Right renal pelvis (tissue), 4 donors: ENCODE measurements at regions not wholly inside any gene's neighbourhood (a gene's known extent, or its start where the extent isn't known, plus 50 kb on each side); places are given as distances from the start of the nearest gene placed in this dataset.

Experiments used
- DNase-seq, 4 donors: peaks; one replicate each; pipeline ENCODE4 v3.0.0-alpha.2; 2013; ENCODE audit warnings: low read depth in 4 of 4, low spot score in 3 of 4, missing footprints in 1 of 4

GRCh38 chr6:90936286-90936685, 349.4 kb upstream of the MAP3K7 start:
- DNase-seq = no peak

GRCh38 chr6:90934966-90935365, 348.1 kb upstream of the MAP3K7 start:
- DNase-seq = no peak

- no peak for DNase-seq
These were observed 347.2 kb upstream of the MAP3K7 start for GRCh38 chr6:90934081-90934480.

- DNase-seq = no peak
These were observed 345.5 kb upstream of the MAP3K7 start for GRCh38 chr6:90932351-90932750.

GRCh38 chr6:90928051-90928450, 341.2 kb upstream of the MAP3K7 start:
- DNase-seq = no peak

GRCh38 chr6:90925726-90926125, 338.9 kb upstream of the MAP3K7 start:
- DNase-seq = no peak

- DNase-seq = no peak
These were observed 335.5 kb upstream of the MAP3K7 start for GRCh38 chr6:90922325-90922724.

- DNase-seq = no peak
These were observed 331.5 kb upstream of the MAP3K7 start for GRCh38 chr6:90918361-90918760.

- no peak for DNase-seq
These were observed 330.5 kb upstream of the MAP3K7 start for GRCh38 chr6:90917376-90917775.

- no peak for DNase-seq
These were observed 330.1 kb upstream of the MAP3K7 start for GRCh38 chr6:90916968-90917367.

- no peak for DNase-seq
These were observed 328.5 kb upstream of the MAP3K7 start for GRCh38 chr6:90915224-90915915.

- no peak for DNase-seq
These were observed 327.4 kb upstream of the MAP3K7 start for GRCh38 chr6:90914312-90914711.

- DNase-seq = no peak
These were observed 326.5 kb upstream of the MAP3K7 start for GRCh38 chr6:90913266-90913960.

GRCh38 chr6:90911642-90912041, 324.8 kb upstream of the MAP3K7 start:
- DNase-seq = no peak

- DNase-seq = no peak
These were observed 324.0 kb upstream of the MAP3K7 start for GRCh38 chr6:90910893-90911292.

GRCh38 chr6:90907931-90908655, 321.2 kb upstream of the MAP3K7 start:
- DNase-seq = no peak

- DNase-seq = no peak
These were observed 318.5 kb upstream of the MAP3K7 start for GRCh38 chr6:90905351-90905750.

GRCh38 chr6:90900034-90900433, 313.2 kb upstream of the MAP3K7 start:
- DNase-seq = no peak

GRCh38 chr6:90898763-90899162, 311.9 kb upstream of the MAP3K7 start:
- DNase-seq = no peak

- no peak for DNase-seq
These were observed 309.2 kb upstream of the MAP3K7 start for GRCh38 chr6:90896075-90896547.

GRCh38 chr6:90895299-90896074, 308.6 kb upstream of the MAP3K7 start:
- DNase-seq = no peak
